Fibroblast of lung (primary cell): ENCODE measurements at regions not wholly inside any gene's neighbourhood (a gene's known extent, or its start where the extent isn't known, plus 50 kb on each side); places are given as distances from the start of the nearest gene placed in this dataset.
"Not testable (repeated sequence)": the region's sequence is repeated elsewhere in the genome, so short reads cannot be mapped to it uniquely, and the experiment has no call there.

Experiments
- DNase-seq, 2 donors: peaks; one replicate each; pipeline versions ENCODE4 v3.0.0 to v3.0.0-alpha.2; 2010; ENCODE audit warnings: low read depth in 2 of 2
- H2AFZ ChIP-seq: 2 replicates; pipeline ENCODE4 v1.5.1; 2012; ENCODE audit warnings: low read length, control low read depth, inconsistent platforms
- H3K27ac ChIP-seq: 2 replicates; pipeline ENCODE4 v1.5.1; 2011; ENCODE audit warnings: low read length, control low read depth; ENCODE audit not compliant: insufficient read depth
- H3K27me3 ChIP-seq: 2 replicates; pipeline ENCODE4 v1.5.1; 2011; ENCODE audit warnings: mild to moderate bottlenecking, low read length; ENCODE audit not compliant: control insufficient read depth, insufficient read depth
- H3K36me3 ChIP-seq: 2 replicates; pipeline ENCODE4 v1.5.1; 2011; ENCODE audit warnings: low read length; ENCODE audit not compliant: control insufficient read depth, insufficient read depth
- H3K4me1 ChIP-seq: 2 replicates; pipeline ENCODE4 v1.5.1; 2011; ENCODE audit warnings: low read length; ENCODE audit not compliant: control insufficient read depth, insufficient read depth; ENCODE audit errors: extremely low read depth
- H3K4me2 ChIP-seq: 2 replicates; pipeline ENCODE4 v1.5.1; 2011; ENCODE audit warnings: low read length, control low read depth; ENCODE audit not compliant: insufficient read depth; ENCODE audit errors: extremely low read depth
- H3K4me3 ChIP-seq, 4 experiments: fragments of 200-600 bp in 1 of 4; sonication (generic) in 1 of 4; replicated peaks in 1 of 4; 2 replicates each; pipeline ENCODE4 v1.5.1; 2011 to 2016; ENCODE audit warnings: low read length in 4 of 4, low read depth in 3 of 4, mild to moderate bottlenecking in 3 of 4, control low read depth in 2 of 4, inconsistent platforms in 1 of 4, mixed read lengths in 1 of 4; ENCODE audit not compliant: insufficient read depth in 1 of 4; ENCODE audit errors: control extremely low read depth in 1 of 4
- H3K79me2 ChIP-seq: 2 replicates; pipeline ENCODE4 v1.5.1; 2012; ENCODE audit warnings: mild to moderate bottlenecking, low read length, inconsistent platforms; ENCODE audit not compliant: control insufficient read depth, insufficient read depth
- H3K9ac ChIP-seq: 2 replicates; pipeline ENCODE4 v1.5.1; 2011; ENCODE audit warnings: mild to moderate bottlenecking, low read length, control low read depth; ENCODE audit not compliant: insufficient read depth
- H3K9me3 ChIP-seq: 2 replicates; pipeline ENCODE4 v1.5.1; 2012; ENCODE audit warnings: low read depth, low read length; ENCODE audit not compliant: control insufficient read depth, insufficient read depth
- H4K20me1 ChIP-seq: 2 replicates; pipeline ENCODE4 v1.5.1; 2011; ENCODE audit warnings: low read length; ENCODE audit not compliant: control insufficient read depth, insufficient read depth; ENCODE audit errors: extremely low read depth
- CTCF ChIP-seq, 2 donors: IDR thresholded peaks in 1 of 2; conservative IDR thresholded peaks in 1 of 2; 1 replicate in 1 of 2; 2 replicates in 1 of 2; pipeline ENCODE4 v1.5.1; 2011 to 2012; ENCODE audit warnings: low read length in 2 of 2, control low read depth in 1 of 2, inconsistent platforms in 1 of 2, low read depth in 1 of 2, mild to moderate bottlenecking in 1 of 2
- EZH2 ChIP-seq: IDR thresholded peaks from 2 replicates; pipeline ENCODE4 v1.5.1; 2012; ENCODE audit warnings: low read length, control low read depth, mild to moderate bottlenecking; ENCODE audit errors: missing control alignments

- H3K4me1 ChIP-seq, H3K4me3 ChIP-seq, H2AFZ ChIP-seq, H4K20me1 ChIP-seq, H3K27ac ChIP-seq, H3K4me2 ChIP-seq, H3K9me3 ChIP-seq, H3K36me3 ChIP-seq, H3K27me3 ChIP-seq, H3K79me2 ChIP-seq, H3K9ac ChIP-seq: not testable (repeated sequence)
- DNase-seq, result peak; percentile 6 to 31
Measured at GRCh38 chr21:10270211-10270610, 251.2 kb upstream of the TPTE start.

- not testable (repeated sequence) for H4K20me1 ChIP-seq, H3K79me2 ChIP-seq, H3K4me1 ChIP-seq, H3K27ac ChIP-seq, H2AFZ ChIP-seq, H3K27me3 ChIP-seq, H3K9me3 ChIP-seq, H3K9ac ChIP-seq, H3K36me3 ChIP-seq, DNase-seq, H3K4me2 ChIP-seq, H3K4me3 ChIP-seq
Measured at GRCh38 chr21:10271666-10272207, 249.6 kb upstream of the TPTE start.

GRCh38 chr21:10272216-10272615, 249.2 kb upstream of the TPTE start:
- no peak overlapping the region for H2AFZ ChIP-seq
- H3K27me3 ChIP-seq, result no peaks in the 10 kb centered on the region
- TF ChIP-seq CTCF (conservative IDR thresholded peaks at IDR 0.05 in 1 of 2, IDR thresholded peaks at IDR 0.05 in 1 of 2; ENCODE audit: low read depth in 1 of 2, low read length in 2 of 2), result no peak
- TF ChIP-seq EZH2, result no peak
- no peaks in the 10 kb centered on the region for H3K36me3 ChIP-seq
- no peak overlapping the region for H3K9ac ChIP-seq
- H3K4me2 ChIP-seq, result no peak overlapping the region
- H3K4me1 ChIP-seq, result no peaks in the 10 kb centered on the region
- no peaks in the 10 kb centered on the region for H4K20me1 ChIP-seq
- no peak overlapping the region for H3K27ac ChIP-seq
- H3K79me2 ChIP-seq, result no peaks in the 10 kb centered on the region
- DNase-seq, result peak in 1 of 2 donors; percentile 12
- H3K9me3 ChIP-seq, result peaks cover 2% of the 10 kb centered on the region
- no peak overlapping the region for H3K4me3 ChIP-seq

GRCh38 chr21:10273196-10273595, 248.2 kb upstream of the TPTE start:
- H3K9ac ChIP-seq, result no peak overlapping the region
- no peaks in the 10 kb centered on the region for H3K79me2 ChIP-seq
- no peak overlapping the region for H3K4me2 ChIP-seq
- TF ChIP-seq CTCF (conservative IDR thresholded peaks at IDR 0.05 in 1 of 2, IDR thresholded peaks at IDR 0.05 in 1 of 2; ENCODE audit: low read depth in 1 of 2, low read length in 2 of 2), result no peak
- TF ChIP-seq EZH2, result no peak
- no peaks in the 10 kb centered on the region for H3K36me3 ChIP-seq
- peaks cover 2% of the 10 kb centered on the region for H3K9me3 ChIP-seq
- no peak overlapping the region for H3K27ac ChIP-seq
- H3K4me3 ChIP-seq, result no peak overlapping the region
- no peak overlapping the region for H2AFZ ChIP-seq
- no peaks in the 10 kb centered on the region for H3K4me1 ChIP-seq
- peak in 1 of 2 donors; percentile 42 for DNase-seq
- no peaks in the 10 kb centered on the region for H4K20me1 ChIP-seq
- H3K27me3 ChIP-seq, result no peaks in the 10 kb centered on the region

- H3K9me3 ChIP-seq, H3K27me3 ChIP-seq, H3K4me1 ChIP-seq, H4K20me1 ChIP-seq, H2AFZ ChIP-seq, H3K4me2 ChIP-seq, H3K27ac ChIP-seq, H3K4me3 ChIP-seq, H3K9ac ChIP-seq, DNase-seq, H3K79me2 ChIP-seq, H3K36me3 ChIP-seq: not testable (repeated sequence)
Measured at GRCh38 chr21:10273794-10274338, 247.5 kb upstream of the TPTE start.
